Endodermal cell (in vitro differentiated cells): ENCODE measurements at regions not wholly inside any gene's neighbourhood (a gene's known extent, or its start where the extent isn't known, plus 50 kb on each side); places are given as distances from the start of the nearest gene placed in this dataset.

Source experiments
- DNase-seq: peaks from one replicate; pipeline ENCODE4 v3.0.0-alpha.2; 2017
- H3K27ac ChIP-seq: 2 replicates; pipeline ENCODE4 v1.5.1; 2013; ENCODE audit warnings: mild to moderate bottlenecking, low read depth, low read length, moderate library complexity
- H3K27me3 ChIP-seq: 2 replicates; pipeline ENCODE4 v1.6.1; 2013; ENCODE audit warnings: mild to moderate bottlenecking, low read length, moderate library complexity; ENCODE audit not compliant: insufficient read depth, control insufficient read depth, poor library complexity, severe bottlenecking
- H3K36me3 ChIP-seq: 2 replicates; pipeline ENCODE4 v1.7.0; 2013; ENCODE audit warnings: mild to moderate bottlenecking, low read length, moderate library complexity; ENCODE audit not compliant: control insufficient read depth, insufficient read depth
- H3K4me1 ChIP-seq: one replicate; pipeline ENCODE4 v1.7.0; 2013; ENCODE audit warnings: low read length; ENCODE audit not compliant: control insufficient read depth, insufficient read depth
- H3K4me3 ChIP-seq: 2 replicates; pipeline ENCODE4 v1.5.1; 2013; ENCODE audit warnings: mild to moderate bottlenecking, low read length, moderate library complexity
- H3K9ac ChIP-seq: 2 replicates; pipeline ENCODE4 v1.6.1; 2013; ENCODE audit warnings: mild to moderate bottlenecking, low read length, moderate library complexity; ENCODE audit not compliant: poor library complexity, severe bottlenecking; ENCODE audit errors: extremely low read depth
- H3K9me3 ChIP-seq: 2 replicates; pipeline ENCODE4 v1.6.1; 2013; ENCODE audit warnings: mild to moderate bottlenecking, low read length, moderate library complexity; ENCODE audit not compliant: control insufficient read depth
- H3K27ac Mint-ChIP-seq: 2 replicates; pipeline ENCODE4 v1.8.0; 2020; ENCODE audit warnings: mixed read lengths
- H3K27me3 Mint-ChIP-seq: 2 replicates; pipeline ENCODE4 v1.8.0; 2021; ENCODE audit warnings: mild to moderate bottlenecking, mixed read lengths; ENCODE audit not compliant: insufficient read depth
- H3K36me3 Mint-ChIP-seq: 2 replicates; pipeline ENCODE4 v1.8.0; 2020; ENCODE audit warnings: low read depth, mixed read lengths
- H3K4me1 Mint-ChIP-seq: 2 replicates; pipeline ENCODE4 v1.8.0; 2020; ENCODE audit warnings: mixed read lengths
- H3K4me3 Mint-ChIP-seq: 2 replicates; pipeline ENCODE4 v1.8.0; 2020; ENCODE audit warnings: mild to moderate bottlenecking, moderate library complexity, mixed read lengths
- H3K9me3 Mint-ChIP-seq: 2 replicates; pipeline ENCODE4 v1.8.0; 2020; ENCODE audit warnings: mild to moderate bottlenecking, mixed read lengths
- WGBS, 2 experiments: methylation state at CpG; one replicate each; pipeline versions ENCODE4 v1.1.5 to v1.1.7; 2013; ENCODE audit warnings: missing lambda C conversion rate in 2 of 2, mixed read lengths in 1 of 2; ENCODE audit not compliant: insufficient coverage in 1 of 2, insufficient read length in 1 of 2; 5-methylcytosine and 5-hydroxymethylcytosine counted together
- TF ChIP-seq, protein P1 (sequence below): fragments of 200-600 bp; sonication (generic); conservative IDR thresholded peaks from 2 replicates; pipeline ENCODE4 v1.5.0; 2021; ENCODE audit warnings: antibody characterized with exemption, mild to moderate bottlenecking

DNA sequence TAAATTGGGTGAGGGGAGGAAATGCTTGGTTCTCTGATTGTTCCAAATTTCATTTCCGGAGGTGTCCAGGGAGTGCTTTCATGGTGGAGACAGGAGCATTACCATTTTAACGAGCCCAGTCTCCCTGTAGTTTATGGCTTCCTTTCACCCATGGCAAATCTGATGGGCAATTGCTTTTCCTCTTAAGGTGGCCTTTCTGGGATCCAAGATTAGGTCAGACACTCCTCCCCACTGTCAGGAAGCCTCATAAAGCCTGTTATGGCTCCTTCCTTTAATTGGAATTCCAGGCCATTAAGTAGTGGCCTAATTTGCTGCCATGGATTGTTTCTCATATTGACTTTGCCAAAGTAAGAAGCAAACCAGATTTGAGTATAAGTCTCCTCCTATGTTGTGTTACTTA lies 157.8 kb downstream of the PDCD6IP start:
- Histone ChIP-seq H3K4me3 (no peak overlapping the region), H3K36me3 (no peaks in the 10 kb centered on the region), H3K4me1 (no peaks in the 10 kb centered on the region), H3K27me3 (no peaks in the 10 kb centered on the region), H3K9me3 (no peaks in the 10 kb centered on the region), H3K9ac (no peak overlapping the region), H3K27ac (no peak overlapping the region)
- H3K4me3 Mint-ChIP-seq, result no peak overlapping the region
- no peak for DNase-seq
- no peak overlapping the region for H3K27ac Mint-ChIP-seq
- no peaks in the 10 kb centered on the region for H3K36me3 Mint-ChIP-seq
- H3K4me1 Mint-ChIP-seq, result peaks cover 4% of the 10 kb centered on the region
- H3K27me3 Mint-ChIP-seq, result no peaks in the 10 kb centered on the region
- H3K9me3 Mint-ChIP-seq, result no peaks in the 10 kb centered on the region
- TF ChIP-seq, protein P1, sequence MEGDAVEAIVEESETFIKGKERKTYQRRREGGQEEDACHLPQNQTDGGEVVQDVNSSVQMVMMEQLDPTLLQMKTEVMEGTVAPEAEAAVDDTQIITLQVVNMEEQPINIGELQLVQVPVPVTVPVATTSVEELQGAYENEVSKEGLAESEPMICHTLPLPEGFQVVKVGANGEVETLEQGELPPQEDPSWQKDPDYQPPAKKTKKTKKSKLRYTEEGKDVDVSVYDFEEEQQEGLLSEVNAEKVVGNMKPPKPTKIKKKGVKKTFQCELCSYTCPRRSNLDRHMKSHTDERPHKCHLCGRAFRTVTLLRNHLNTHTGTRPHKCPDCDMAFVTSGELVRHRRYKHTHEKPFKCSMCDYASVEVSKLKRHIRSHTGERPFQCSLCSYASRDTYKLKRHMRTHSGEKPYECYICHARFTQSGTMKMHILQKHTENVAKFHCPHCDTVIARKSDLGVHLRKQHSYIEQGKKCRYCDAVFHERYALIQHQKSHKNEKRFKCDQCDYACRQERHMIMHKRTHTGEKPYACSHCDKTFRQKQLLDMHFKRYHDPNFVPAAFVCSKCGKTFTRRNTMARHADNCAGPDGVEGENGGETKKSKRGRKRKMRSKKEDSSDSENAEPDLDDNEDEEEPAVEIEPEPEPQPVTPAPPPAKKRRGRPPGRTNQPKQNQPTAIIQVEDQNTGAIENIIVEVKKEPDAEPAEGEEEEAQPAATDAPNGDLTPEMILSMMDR, result no peak
- 86 to 94% methylated on average over 1 to 2 of the region's 2 CpGs for WGBS, 2 experiments

DNA sequence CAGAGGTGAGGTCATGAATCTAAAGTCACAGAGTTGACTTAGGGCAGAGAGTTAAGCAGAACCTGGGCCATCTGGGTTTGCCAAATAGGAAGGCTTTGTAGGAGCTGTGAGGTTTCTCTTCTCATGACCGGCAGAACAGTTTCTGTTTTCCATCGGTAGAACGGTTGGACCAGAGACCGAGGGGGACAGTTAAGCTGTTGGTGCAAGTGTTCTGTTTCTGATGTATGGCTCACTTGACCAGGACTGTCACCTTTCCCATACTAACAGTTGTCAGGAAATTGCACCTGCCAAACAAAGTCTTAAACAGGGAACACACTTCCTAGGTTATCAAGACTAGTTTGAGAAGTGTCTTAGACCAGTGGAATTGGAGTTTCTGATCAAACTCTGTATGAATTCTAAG lies 158.3 kb downstream of the PDCD6IP start:
- WGBS, 2 experiments, result 85% methylated on average over 4 of the region's 4 CpGs; no CpG with 5 or more reads in 1 of the 2 experiments
- Histone ChIP-seq H3K4me1 (no peaks in the 10 kb centered on the region), H3K36me3 (no peaks in the 10 kb centered on the region), H3K27ac (no peak overlapping the region), H3K9me3 (no peaks in the 10 kb centered on the region), H3K4me3 (no peak overlapping the region), H3K27me3 (no peaks in the 10 kb centered on the region), H3K9ac (no peak overlapping the region)
- TF ChIP-seq, protein P1, result no peak
- no peak overlapping the region for H3K4me3 Mint-ChIP-seq
- no peak for DNase-seq
- no peaks in the 10 kb centered on the region for H3K36me3 Mint-ChIP-seq
- no peak overlapping the region for H3K27ac Mint-ChIP-seq
- no peaks in the 10 kb centered on the region for H3K27me3 Mint-ChIP-seq
- no peaks in the 10 kb centered on the region for H3K9me3 Mint-ChIP-seq
- H3K4me1 Mint-ChIP-seq, result peaks cover 4% of the 10 kb centered on the region

DNA sequence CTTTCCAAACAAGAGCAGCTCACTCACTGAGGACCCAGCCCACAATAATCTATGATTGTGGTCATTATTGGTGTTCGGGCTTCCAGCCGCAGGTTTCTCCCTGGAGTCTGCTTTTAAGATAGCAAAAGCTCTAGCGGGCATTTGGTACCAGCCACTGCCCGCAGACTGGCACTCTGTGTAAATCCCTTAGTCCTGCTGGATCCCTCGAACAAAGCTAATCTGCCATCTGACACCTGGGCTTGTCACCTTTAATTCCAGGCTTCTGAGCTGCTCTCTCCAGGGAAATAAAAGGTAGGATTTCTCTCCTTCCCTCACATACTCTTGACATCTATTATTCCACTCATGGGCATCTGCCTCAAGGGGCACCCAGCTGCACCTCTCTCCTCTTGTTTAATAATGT lies 158.7 kb downstream of the PDCD6IP start:
- H3K4me1 ChIP-seq, result no peaks in the 10 kb centered on the region
- TF ChIP-seq, protein P1, result no peak
- H3K27ac ChIP-seq, result no peak overlapping the region
- H3K27me3 ChIP-seq, result no peaks in the 10 kb centered on the region
- H3K9me3 Mint-ChIP-seq, result no peaks in the 10 kb centered on the region
- no peaks in the 10 kb centered on the region for H3K36me3 Mint-ChIP-seq
- no peak overlapping the region for H3K4me3 Mint-ChIP-seq
- 92 to 100% methylated on average over 4 to 5 of the region's 5 CpGs for WGBS, 2 experiments
- no peaks in the 10 kb centered on the region for H3K9me3 ChIP-seq
- H3K36me3 ChIP-seq, result no peaks in the 10 kb centered on the region
- no peak overlapping the region for H3K9ac ChIP-seq
- no peak overlapping the region for H3K27ac Mint-ChIP-seq
- no peaks in the 10 kb centered on the region for H3K27me3 Mint-ChIP-seq
- DNase-seq, result no peak
- H3K4me1 Mint-ChIP-seq, result peaks cover 4% of the 10 kb centered on the region
- H3K4me3 ChIP-seq, result no peak overlapping the region
